ENCODE measurements at regions not wholly inside any gene's neighbourhood (a gene's known extent, or its start where the extent isn't known, plus 50 kb on each side); places are given as distances from the start of the nearest gene placed in this dataset.

DNA sequence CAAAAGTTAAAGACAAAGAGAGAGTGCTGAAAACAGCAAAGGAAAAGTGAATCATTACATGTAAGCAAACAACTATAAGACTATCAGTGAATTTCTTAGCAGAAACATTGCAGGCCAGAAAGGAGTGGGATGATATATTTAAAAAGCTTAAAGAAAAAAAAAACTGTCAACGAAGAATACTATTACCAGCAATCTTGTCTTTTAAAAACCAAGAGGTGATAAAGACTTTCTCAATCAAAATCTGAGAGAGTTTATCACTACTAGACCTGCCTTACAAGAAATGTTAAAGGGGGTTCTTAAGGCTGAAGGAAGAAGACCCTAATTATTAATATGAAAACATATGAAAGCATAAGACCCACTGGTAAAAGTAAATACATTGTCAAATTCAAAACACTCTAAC, 132.5 kb upstream of the ZCCHC13 start:
- peaks cover 47% of the 10 kb centered on the region for H3K36me3 Mint-ChIP-seq
- H3K4me1 Mint-ChIP-seq = no peaks in the 10 kb centered on the region
- ATAC-seq (no peak), DNase-seq (ENCODE audit: low spot score) (no peak)
- ChIA-PET POLR2A (no interaction called here), CTCF (no interaction called here)
- no peak overlapping the region for H3K27ac Mint-ChIP-seq
- no peak overlapping the region for H3K4me3 Mint-ChIP-seq
- no peaks in the 10 kb centered on the region for H3K27me3 Mint-ChIP-seq (ENCODE audit: low read depth)
- peaks cover 49% of the 10 kb centered on the region for H3K9me3 Mint-ChIP-seq
- TF ChIP-seq AR (CRISPR knock-in tag; IDR thresholded peaks at IDR 0.05) = no peak
- TF ChIP-seq, protein P1, sequence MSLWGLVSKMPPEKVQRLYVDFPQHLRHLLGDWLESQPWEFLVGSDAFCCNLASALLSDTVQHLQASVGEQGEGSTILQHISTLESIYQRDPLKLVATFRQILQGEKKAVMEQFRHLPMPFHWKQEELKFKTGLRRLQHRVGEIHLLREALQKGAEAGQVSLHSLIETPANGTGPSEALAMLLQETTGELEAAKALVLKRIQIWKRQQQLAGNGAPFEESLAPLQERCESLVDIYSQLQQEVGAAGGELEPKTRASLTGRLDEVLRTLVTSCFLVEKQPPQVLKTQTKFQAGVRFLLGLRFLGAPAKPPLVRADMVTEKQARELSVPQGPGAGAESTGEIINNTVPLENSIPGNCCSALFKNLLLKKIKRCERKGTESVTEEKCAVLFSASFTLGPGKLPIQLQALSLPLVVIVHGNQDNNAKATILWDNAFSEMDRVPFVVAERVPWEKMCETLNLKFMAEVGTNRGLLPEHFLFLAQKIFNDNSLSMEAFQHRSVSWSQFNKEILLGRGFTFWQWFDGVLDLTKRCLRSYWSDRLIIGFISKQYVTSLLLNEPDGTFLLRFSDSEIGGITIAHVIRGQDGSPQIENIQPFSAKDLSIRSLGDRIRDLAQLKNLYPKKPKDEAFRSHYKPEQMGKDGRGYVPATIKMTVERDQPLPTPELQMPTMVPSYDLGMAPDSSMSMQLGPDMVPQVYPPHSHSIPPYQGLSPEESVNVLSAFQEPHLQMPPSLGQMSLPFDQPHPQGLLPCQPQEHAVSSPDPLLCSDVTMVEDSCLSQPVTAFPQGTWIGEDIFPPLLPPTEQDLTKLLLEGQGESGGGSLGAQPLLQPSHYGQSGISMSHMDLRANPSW (CRISPR knock-in tag; conservative IDR thresholded peaks at IDR 0.05; ENCODE audit: low read depth) = no peak
- TF ChIP-seq, protein P2, sequence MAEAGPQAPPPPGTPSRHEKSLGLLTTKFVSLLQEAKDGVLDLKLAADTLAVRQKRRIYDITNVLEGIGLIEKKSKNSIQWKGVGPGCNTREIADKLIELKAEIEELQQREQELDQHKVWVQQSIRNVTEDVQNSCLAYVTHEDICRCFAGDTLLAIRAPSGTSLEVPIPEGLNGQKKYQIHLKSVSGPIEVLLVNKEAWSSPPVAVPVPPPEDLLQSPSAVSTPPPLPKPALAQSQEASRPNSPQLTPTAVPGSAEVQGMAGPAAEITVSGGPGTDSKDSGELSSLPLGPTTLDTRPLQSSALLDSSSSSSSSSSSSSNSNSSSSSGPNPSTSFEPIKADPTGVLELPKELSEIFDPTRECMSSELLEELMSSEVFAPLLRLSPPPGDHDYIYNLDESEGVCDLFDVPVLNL (CRISPR knock-in tag; IDR thresholded peaks at IDR 0.05; ENCODE audit: borderline replicate concordance, low read depth) = no peak

GRCh38 chrX:74162199-74162598, 141.8 kb upstream of the ZCCHC13 start:
- Mint-ChIP-seq H3K4me1 (no peaks in the 10 kb centered on the region), H3K27ac (no peak overlapping the region), H3K27me3 (ENCODE audit: low read depth) (no peaks in the 10 kb centered on the region), H3K9me3 (peaks cover 46% of the 10 kb centered on the region), H3K4me3 (no peak overlapping the region), H3K36me3 (peaks cover 42% of the 10 kb centered on the region)
- ATAC-seq (no peak), DNase-seq (ENCODE audit: low spot score) (no peak)
- TF ChIP-seq, protein P3, sequence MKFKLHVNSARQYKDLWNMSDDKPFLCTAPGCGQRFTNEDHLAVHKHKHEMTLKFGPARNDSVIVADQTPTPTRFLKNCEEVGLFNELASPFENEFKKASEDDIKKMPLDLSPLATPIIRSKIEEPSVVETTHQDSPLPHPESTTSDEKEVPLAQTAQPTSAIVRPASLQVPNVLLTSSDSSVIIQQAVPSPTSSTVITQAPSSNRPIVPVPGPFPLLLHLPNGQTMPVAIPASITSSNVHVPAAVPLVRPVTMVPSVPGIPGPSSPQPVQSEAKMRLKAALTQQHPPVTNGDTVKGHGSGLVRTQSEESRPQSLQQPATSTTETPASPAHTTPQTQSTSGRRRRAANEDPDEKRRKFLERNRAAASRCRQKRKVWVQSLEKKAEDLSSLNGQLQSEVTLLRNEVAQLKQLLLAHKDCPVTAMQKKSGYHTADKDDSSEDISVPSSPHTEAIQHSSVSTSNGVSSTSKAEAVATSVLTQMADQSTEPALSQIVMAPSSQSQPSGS (CRISPR knock-in tag; IDR thresholded peaks at IDR 0.05; ENCODE audit: borderline replicate concordance, low read depth) = no peak
- TF ChIP-seq SMAD3 (CRISPR knock-in tag; IDR thresholded peaks at IDR 0.05; ENCODE audit: borderline replicate concordance) = no peak
- TF ChIP-seq PRRX2 (CRISPR knock-in tag; IDR thresholded peaks at IDR 0.05) = no peak
- TF ChIP-seq TEAD4 (CRISPR knock-in tag; IDR thresholded peaks at IDR 0.05) = no peak
- TF ChIP-seq MLX (CRISPR knock-in tag; IDR thresholded peaks at IDR 0.05) = no peak
- TF ChIP-seq, protein P4, sequence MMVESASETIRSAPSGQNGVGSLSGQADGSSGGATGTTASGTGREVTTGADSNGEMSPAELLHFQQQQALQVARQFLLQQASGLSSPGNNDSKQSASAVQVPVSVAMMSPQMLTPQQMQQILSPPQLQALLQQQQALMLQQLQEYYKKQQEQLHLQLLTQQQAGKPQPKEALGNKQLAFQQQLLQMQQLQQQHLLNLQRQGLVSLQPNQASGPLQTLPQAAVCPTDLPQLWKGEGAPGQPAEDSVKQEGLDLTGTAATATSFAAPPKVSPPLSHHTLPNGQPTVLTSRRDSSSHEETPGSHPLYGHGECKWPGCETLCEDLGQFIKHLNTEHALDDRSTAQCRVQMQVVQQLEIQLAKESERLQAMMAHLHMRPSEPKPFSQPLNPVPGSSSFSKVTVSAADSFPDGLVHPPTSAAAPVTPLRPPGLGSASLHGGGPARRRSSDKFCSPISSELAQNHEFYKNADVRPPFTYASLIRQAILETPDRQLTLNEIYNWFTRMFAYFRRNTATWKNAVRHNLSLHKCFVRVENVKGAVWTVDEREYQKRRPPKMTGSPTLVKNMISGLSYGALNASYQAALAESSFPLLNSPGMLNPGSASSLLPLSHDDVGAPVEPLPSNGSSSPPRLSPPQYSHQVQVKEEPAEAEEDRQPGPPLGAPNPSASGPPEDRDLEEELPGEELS (CRISPR knock-in tag; IDR thresholded peaks at IDR 0.05) = no peak
- TF ChIP-seq ZNF512 (CRISPR knock-in tag; IDR thresholded peaks at IDR 0.05; ENCODE audit: borderline replicate concordance) = no peak
- no peak for TF ChIP-seq CBFB (CRISPR knock-in tag; IDR thresholded peaks at IDR 0.05; ENCODE audit: low read depth)
- TF ChIP-seq JUN (CRISPR knock-in tag; IDR thresholded peaks at IDR 0.05) = no peak
- TF ChIP-seq NFYB (CRISPR knock-in tag; conservative IDR thresholded peaks at IDR 0.05; ENCODE audit: low read depth) = no peak
- no peak for TF ChIP-seq NFE2L1 (CRISPR knock-in tag; IDR thresholded peaks at IDR 0.05)
- no peak for TF ChIP-seq GABPB1 (CRISPR knock-in tag; IDR thresholded peaks at IDR 0.05)
- no peak for TF ChIP-seq ZNF232 (CRISPR knock-in tag; IDR thresholded peaks at IDR 0.05)
- TF ChIP-seq SMAD4 (CRISPR knock-in tag; IDR thresholded peaks at IDR 0.05) = no peak
- POLR2A ChIA-PET = no interaction called here
- CTCF ChIA-PET = no interaction called here
